GM12892 (cell line): ENCODE measurements at regions not wholly inside any gene's neighbourhood (a gene's known extent, or its start where the extent isn't known, plus 50 kb on each side); places are given as distances from the start of the nearest gene placed in this dataset.
"Not testable (repeated sequence)": the region's sequence is repeated elsewhere in the genome, so short reads cannot be mapped to it uniquely, and the experiment has no call there.

Experiments used
- POLR2A ChIP-seq: IDR thresholded peaks from 2 replicates; pipeline ENCODE4 v1.6.1; 2011; ENCODE audit warnings: low read depth, low read length, control low read depth
- POLR2AphosphoS5 ChIP-seq: IDR thresholded peaks from 2 replicates; pipeline ENCODE4 v1.6.1; 2011; ENCODE audit warnings: low read depth, low read length, control low read depth
- TAF1 ChIP-seq: IDR thresholded peaks from 2 replicates; pipeline ENCODE4 v1.6.1; 2011; ENCODE audit warnings: low read depth, mild to moderate bottlenecking, control low read depth, low read length, borderline replicate concordance

DNA sequence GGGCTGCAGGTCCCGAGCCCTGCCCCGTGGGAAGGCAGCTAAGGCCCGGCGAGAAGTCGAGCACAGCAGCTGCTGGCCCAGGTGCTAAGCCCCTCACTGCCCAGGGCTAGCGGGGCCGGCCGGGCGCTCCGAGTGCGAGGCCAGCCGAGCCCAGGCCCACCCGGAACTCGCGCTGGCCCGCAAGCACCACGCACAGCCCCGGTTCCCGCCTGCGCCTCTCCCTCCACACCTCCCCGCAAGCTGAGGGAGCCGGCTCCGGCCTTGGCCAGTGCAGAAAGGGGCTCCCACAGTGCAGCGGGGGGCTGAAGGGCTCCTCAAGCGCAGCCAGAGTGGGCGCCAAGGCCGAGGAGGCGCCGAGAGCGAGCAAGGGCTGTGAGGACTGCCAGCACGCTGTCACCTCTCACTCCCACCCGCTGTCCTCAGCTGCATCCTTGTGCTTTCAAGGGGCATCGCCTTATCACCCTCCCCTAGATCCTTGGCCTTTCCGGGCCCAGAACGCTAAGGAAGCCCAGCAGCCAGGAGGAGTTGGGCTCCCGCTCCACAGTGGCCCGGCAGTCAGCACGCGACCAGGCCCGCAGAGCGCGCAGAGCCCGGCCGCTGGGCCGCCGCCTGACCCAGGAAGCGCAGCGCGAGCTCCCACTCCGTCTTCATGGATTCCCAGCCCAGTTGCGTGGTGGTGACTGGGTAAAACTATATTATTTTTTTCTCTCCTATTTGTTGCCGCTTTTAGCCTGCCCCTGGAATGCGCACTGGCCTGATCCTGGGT is 144.1 kb downstream of the ARRDC4 start:
- TF ChIP-seq POLR2A, POLR2AphosphoS5, TAF1: not testable (repeated sequence)
